GM21528 (cell line): ENCODE measurements at regions not wholly inside any gene's neighbourhood (a gene's known extent, or its start where the extent isn't known, plus 50 kb on each side); places are given as distances from the start of the nearest gene placed in this dataset.
"Not testable (repeated sequence)": the region's sequence is repeated elsewhere in the genome, so short reads cannot be mapped to it uniquely, and the experiment has no call there.

Experiments
- ATAC-seq: cut with Tn5 transposase; IDR thresholded peaks from one replicate; pipeline ENCODE4 v1.9.1; 2021; ENCODE audit warnings: mild to moderate bottlenecking, moderate library complexity; ENCODE audit not compliant: unreplicated experiment, low FRiP score

- ATAC-seq = no peak
These were observed 51.5 kb downstream of the CRPPA start for GRCh38 chr7:16369855-16370254.

GRCh38 chr7:16369309-16369708, 52.0 kb downstream of the CRPPA start:
- not testable (repeated sequence) for ATAC-seq

GRCh38 chr7:16368885-16369284, 52.5 kb downstream of the CRPPA start:
- no peak for ATAC-seq

GRCh38 chr7:16367115-16367514, 54.2 kb downstream of the CRPPA start:
- no peak for ATAC-seq

DNA sequence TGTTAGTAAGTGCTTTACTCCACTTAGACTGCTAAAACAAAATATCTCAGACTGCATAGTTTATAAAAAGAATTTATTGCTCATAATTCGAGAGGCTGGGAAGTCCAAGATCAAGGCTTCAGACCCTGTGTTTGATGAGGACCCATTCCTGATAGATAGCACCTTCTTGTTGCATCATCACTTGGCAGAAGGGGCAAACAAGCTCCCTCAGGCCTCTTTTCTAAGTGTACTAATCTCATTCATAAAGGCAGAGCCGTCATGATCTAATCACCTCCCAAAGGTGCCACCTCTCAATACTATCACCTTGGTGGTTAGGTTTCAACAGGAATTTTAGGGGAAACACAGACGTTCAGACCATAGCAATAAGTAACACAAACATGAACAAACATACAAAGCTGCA, 55.4 kb downstream of the CRPPA start:
- no peak for ATAC-seq

DNA sequence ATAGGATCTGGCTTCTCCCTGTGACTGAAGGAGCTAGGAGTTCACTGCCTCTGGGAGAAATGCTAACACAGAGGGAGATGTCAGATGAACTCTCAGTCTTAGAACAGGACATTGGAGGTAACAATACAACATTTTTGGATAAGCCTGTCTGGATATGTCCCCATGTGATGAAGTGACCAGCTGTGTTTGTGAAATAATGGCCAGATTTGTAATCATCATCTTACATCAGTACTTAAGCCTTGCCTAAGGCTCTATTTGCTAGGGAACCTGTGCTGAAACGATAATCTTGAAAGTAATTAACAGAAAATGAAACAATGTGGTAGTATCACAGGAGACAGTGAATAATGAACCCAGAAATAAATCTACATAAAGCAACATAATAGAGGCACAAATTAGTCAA, 56.2 kb downstream of the CRPPA start:
- no peak for ATAC-seq

DNA sequence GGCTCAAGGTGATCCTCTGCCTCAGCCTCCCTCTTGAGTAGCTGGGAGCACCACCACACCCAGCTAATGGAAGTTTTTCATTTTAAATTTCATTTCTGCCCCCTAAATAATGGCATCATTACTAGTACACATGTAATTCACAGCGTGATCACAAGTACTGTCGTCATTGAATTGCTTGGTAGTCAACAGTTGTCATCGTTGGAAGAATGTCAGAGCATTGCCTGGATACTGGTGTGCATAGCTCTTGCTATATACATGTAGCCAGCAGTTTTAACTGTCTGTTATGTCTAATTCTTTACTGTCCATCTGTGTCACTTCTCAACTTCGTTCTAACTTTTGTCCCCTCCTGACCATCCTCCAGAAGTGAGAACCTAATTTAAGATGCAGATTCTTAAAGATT, 62.1 kb downstream of the CRPPA start:
- ATAC-seq = no peak

DNA sequence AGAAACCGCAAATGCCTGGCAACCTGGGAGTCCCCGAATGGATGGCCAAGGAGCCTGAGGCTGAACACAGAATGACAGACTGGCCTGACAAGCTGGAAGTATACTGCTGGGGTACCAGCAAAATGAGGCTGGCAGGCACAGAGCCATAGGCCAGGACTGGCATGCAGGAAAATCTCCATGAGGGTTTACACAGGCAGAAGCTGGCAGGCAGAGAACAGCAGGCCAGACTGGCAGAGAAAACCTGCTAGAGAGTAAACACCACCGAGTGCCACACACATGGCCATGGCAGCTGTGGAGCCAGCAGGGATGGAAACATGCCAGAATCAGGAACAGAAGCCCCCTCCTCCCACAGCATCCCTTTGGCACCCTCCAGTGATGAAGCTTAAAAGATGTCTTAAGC, 63.4 kb downstream of the CRPPA start:
- ATAC-seq = no peak

DNA sequence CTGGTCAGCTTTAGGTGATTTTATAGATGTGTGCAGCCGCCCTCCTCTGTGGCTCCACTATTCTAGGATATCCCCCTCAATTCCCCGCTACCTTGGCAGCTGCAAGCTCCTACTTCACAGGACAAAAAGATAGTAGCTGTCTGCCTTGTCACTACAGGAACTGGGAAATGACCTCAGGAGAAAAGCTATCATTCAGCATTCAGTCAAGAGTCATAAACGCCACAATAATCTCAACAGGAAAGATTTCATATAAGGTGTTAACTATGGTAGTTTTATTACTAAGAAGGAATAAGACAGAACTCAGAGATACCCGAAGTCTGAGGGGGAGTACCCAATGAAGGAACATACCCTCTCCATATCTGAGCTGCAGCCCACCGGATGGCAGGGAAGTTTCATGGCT, 63.9 kb downstream of the CRPPA start:
- no peak for ATAC-seq

DNA sequence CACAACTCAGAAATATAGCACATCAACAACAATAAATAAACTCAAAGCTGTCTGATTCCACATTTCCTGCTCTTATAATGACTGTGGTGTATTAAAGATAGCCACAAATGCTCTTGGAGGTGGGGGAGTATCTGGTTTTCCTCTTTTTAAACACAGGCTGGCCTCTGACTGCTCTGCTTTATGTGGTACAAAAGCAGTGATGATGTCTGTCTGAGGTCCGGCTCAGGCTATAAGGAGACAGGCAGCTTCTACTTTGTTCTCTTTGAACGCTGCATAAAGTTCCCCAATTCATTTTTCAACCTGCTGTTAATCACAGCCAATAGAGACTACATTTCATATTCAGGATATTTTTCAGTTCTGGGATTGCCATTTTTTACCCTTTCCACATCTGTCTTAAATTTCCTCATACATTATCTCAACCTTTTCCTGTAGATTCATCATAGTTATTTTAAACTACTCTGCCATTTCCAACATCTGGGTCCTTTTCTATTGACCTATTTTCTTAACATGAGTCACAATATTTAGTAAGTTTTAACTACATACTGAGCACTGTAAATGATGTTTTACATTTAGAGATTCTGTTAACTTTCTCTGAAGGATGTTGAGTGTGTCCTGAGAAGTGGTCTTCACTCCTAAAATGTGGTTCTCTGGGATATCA, 64.9 kb downstream of the CRPPA start:
- ATAC-seq = no peak

DNA sequence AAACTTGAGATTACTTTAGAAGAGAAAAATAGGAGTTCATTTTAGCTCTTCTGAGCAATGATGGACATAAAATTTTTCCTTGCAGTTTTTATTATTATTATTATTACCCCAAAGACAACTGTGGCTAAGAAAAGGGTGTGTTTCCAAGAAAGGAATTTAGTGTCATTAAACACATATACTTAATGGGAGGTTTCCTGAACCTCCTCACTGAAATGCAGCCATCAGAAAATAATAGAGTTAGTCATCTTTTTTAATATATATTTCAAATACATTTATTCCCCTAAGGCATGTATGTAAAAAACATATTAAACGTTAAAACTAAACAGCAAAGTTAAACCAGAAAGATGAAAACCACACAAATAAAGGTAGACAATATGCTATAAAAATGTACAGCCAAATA, 66.8 kb downstream of the CRPPA start:
- ATAC-seq = no peak

DNA sequence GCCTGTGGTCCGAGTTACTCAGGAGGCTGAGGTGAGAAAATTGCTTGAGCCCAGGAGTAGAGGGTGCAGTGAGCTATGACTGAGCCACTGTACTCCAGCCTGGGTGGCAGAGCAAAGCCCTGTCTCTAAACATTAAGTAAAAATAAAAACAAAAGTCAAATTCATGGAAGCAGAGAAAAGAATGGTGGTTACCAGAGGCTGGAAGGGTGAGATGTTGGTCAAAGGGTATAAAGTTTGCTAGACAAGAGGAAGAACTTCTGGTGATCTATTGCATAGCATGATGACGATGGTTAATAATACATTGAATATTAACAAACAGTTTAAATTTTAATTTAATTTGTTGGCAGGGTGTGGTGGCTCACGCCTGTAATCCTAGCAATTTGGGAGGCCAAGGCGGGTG, 68.1 kb downstream of the CRPPA start:
- ATAC-seq = no peak

DNA sequence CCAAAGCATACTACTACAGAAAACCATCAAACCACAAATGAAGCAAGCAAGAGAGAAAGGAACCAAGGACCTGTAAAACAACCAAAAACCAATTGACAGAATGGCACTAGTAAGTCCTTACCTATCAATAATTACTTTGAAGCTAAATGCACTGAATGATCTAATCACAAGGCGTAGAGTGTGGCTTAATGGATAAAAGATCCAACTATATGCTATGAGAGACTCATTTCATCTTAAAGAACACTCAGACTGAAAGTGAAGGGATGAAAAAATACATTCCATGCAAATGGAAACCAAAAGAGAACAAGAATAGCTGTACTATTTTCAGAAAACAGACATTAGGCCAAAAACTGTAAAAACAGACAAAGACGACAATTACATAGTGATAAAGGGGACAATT, 70.7 kb downstream of the CRPPA start:
- no peak for ATAC-seq

GRCh38 chr7:16348251-16348650, 73.1 kb downstream of the CRPPA start:
- no peak for ATAC-seq

DNA sequence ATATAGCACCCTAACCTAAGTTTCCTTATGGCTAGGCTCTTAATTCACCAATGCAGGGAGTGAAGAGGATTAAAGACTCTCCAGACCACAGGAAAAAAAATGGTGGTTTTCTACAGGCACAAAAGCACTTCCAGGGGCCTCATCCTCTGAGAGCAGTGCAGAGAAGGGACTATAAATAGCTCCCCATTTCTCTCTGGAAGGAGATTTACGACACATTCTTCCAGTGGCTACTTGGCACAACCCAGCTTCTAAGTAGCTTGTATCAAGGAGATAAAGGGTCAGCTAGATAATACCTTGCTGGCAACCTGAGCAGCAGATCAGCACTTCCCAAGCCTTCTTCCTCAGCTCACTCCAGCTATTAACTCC, 73.5 kb downstream of the CRPPA start:
- ATAC-seq = no peak

- ATAC-seq = no peak
These were observed 74.1 kb downstream of the CRPPA start for GRCh38 chr7:16347066-16347826.

DNA sequence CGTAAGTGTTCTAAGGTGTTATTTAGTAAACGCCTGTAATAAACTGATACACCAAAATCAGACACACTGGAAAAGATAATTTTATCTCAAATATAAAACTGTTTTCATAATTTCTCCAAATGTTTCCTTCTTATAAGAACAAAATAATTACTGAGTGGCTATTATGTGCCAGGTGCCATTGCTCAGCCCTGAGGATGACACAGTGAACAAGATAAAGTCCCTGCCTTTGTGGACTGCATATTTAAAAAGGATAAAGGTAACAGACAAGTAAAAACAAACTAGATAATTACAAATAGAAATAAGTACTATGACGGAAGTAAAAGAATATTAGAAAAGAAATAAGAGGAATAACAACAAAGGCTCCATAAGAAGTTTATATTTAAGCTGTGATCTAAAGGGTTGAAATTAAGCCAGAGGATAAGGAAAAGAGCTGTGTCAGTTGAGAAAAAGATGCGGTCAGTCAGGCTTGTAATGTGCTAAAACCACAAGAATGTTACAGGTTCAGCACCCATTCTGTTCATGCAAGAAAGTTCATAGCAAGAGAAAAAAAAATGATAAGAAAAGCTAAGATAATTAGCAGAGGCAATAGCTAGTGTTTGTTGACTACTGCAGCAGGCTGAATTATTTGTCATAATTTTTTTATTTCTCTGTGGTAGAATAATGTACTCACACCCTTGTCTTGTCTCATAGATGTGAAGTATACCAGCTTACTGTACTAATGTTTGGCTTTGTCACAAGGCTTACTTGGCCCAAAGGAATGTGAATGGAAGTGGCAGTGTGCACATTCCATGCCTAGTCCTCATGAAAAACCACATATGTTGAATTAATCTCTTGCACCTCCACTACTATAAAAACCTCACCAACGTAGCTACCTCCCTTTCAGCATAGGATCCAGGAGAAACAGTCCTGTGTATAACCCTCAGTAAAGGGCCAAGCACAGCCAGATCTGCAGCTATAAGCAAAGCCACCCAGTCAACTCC, 75.1 kb downstream of the CRPPA start:
- peak; percentile 64 for ATAC-seq

- ATAC-seq = no peak
These were observed 76.4 kb downstream of the CRPPA start for GRCh38 chr7:16344927-16345326.

- ATAC-seq = no peak
These were observed 77.7 kb downstream of the CRPPA start for GRCh38 chr7:16343612-16344011.

- ATAC-seq = no peak
These were observed 83.3 kb downstream of the CRPPA start for GRCh38 chr7:16338065-16338464.

- no peak for ATAC-seq
These were observed 95.2 kb downstream of the CRPPA start for GRCh38 chr7:16326106-16326505.
